Esophagus muscularis mucosa (tissue), 3 donors: ENCODE measurements at regions not wholly inside any gene's neighbourhood (a gene's known extent, or its start where the extent isn't known, plus 50 kb on each side); places are given as distances from the start of the nearest gene placed in this dataset.

Experiments
- CTCF ChIP-seq, 3 experiments: fragments of 200-600 bp in 2 of 3; fragments of 450-650 bp in 1 of 3; sonication (generic) in 2 of 3; IDR thresholded peaks; one replicate each; pipeline ENCODE4 v1.5.1; 2017 to 2019; ENCODE audit warnings: antibody characterized with exemption in 3 of 3, mild to moderate bottlenecking in 2 of 3, moderate library complexity in 1 of 3
- POLR2A ChIP-seq: fragments of 450-650 bp; IDR thresholded peaks from one replicate; pipeline ENCODE4 v1.6.1; 2017; ENCODE audit warnings: antibody characterized with exemption, moderate library complexity, mild to moderate bottlenecking, low read depth
- POLR2AphosphoS5 ChIP-seq, 2 donors: sonication (generic); formaldehyde crosslinking; IDR thresholded peaks; one replicate each; pipeline ENCODE4 v1.6.1; 2017; ENCODE audit warnings: antibody characterized with exemption in 2 of 2

DNA sequence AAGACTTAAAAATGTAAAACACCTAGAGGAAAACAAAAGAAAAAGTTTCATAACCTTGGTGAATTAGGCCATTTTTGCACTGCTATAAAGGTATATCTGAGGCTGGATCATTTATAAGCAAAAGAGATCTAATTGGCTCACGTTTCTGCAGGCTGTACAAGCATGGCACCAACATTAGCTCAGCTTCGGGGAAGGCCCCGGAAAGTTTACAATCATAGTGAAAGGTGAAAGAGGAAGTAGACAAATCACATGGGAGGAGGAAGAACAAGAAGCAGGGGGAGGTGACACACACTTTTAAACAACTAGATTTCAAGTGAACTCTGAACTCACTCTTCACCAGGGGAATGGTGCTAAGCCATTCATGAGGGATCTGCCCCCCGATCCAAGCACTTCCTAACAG, 1358.5 kb upstream of the PCDH9 start:
- no peak for TF ChIP-seq CTCF (IDR thresholded peaks at IDR 0.05)
- no peak for TF ChIP-seq POLR2A
- TF ChIP-seq POLR2AphosphoS5 (IDR thresholded peaks at IDR 0.05) = no peak
